ENCODE measurements at regions not wholly inside any gene's neighbourhood (a gene's known extent, or its start where the extent isn't known, plus 50 kb on each side); places are given as distances from the start of the nearest gene placed in this dataset.

DNA sequence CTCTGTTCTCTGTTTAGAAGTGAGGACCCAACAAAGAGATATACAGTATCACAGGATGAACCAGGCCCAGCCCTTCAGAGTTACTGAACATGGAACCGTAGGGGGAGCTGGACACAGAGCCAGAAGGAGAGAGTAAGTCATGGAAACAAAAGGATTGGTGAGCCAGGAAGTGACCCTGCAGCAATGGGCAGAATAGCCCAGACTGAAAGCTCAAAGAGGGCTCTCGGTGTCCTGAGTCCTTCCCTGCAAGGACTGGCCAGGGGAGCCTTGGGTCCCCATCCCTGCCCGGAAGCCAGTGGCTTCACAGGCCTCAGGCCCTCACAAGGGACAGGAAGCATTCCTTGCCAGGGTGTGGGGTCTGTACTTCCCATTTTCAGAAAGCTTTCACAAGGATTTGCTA is 150.6 kb downstream of the SPATA19 start:
- no peak for TF ChIP-seq CTCF (IDR thresholded peaks at IDR 0.05; ENCODE audit: borderline replicate concordance, extremely low read depth, low read length, poor library complexity, severe bottlenecking)
- TF ChIP-seq EZH2 (IDR thresholded peaks at IDR 0.05; ENCODE audit: borderline replicate concordance, low read depth, low read length, severe bottlenecking): no peak

All from DND-41 (cell line).